ENCODE measurements at regions not wholly inside any gene's neighbourhood (a gene's known extent, or its start where the extent isn't known, plus 50 kb on each side); places are given as distances from the start of the nearest gene placed in this dataset.

DNA sequence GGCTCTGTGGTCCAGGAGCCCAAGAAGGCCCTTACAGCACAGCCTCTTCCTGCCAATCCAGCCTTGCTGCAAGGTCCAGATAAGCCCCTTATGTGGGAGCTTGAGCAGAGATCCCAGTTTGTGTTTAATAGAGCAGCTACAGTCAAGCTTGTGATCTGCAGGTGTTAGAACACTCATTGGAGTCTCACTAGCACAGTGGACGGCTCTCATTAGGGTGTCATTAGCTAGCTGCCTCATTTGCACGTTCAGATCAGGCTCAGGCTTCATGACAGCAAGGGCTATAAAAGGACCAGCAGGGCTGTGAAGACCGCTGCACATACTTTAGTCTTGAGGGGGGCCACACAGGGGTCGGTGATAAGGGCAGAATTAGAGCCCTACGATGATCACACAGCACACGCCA is 443.2 kb downstream of the RPS24 start:
- WGBS, 4 donors: 73 to 79% (median 75%) methylated on average over 6 of the region's 6 CpGs
- no peak for DNase-seq
- Histone ChIP-seq H3K9me3 (replicated peaks in 1 of 3) (no peaks in the 10 kb centered on the region), H3K27ac (no peak overlapping the region), H3K4me3 (no peak overlapping the region), H3K4me1 (replicated peaks in 1 of 2) (no peaks in the 10 kb centered on the region), H3K27me3 (no peaks in the 10 kb centered on the region), H3K36me3 (replicated peaks in 1 of 2) (no peaks in the 10 kb centered on the region)
- intact Hi-C loops (cut with DNase I): no loop called here
- TF ChIP-seq, protein P1, sequence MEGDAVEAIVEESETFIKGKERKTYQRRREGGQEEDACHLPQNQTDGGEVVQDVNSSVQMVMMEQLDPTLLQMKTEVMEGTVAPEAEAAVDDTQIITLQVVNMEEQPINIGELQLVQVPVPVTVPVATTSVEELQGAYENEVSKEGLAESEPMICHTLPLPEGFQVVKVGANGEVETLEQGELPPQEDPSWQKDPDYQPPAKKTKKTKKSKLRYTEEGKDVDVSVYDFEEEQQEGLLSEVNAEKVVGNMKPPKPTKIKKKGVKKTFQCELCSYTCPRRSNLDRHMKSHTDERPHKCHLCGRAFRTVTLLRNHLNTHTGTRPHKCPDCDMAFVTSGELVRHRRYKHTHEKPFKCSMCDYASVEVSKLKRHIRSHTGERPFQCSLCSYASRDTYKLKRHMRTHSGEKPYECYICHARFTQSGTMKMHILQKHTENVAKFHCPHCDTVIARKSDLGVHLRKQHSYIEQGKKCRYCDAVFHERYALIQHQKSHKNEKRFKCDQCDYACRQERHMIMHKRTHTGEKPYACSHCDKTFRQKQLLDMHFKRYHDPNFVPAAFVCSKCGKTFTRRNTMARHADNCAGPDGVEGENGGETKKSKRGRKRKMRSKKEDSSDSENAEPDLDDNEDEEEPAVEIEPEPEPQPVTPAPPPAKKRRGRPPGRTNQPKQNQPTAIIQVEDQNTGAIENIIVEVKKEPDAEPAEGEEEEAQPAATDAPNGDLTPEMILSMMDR (IDR thresholded peaks at IDR 0.05): no peak
- TF ChIP-seq POLR2A (IDR thresholded peaks at IDR 0.05): no peak

DNA sequence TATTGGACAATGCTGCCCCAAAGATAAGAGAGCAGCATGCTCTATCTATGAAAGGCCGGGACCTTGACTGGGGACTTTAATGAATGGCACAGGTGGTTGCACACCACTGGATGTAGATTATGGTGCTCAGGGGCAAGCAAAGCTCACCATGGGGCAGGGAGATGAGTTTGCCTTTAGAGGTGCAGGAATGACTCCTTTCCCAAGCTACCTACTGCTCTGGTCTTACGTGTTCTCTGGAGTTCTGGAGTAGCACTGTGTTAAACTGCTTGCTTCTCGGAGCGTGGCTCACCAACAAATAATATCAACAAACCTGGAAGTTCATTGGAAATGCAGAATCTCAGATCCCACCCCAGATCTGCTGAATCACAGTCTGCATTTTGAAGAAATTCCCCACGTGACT is 445.3 kb downstream of the RPS24 start:
- TF ChIP-seq, protein P1 (IDR thresholded peaks at IDR 0.05): no peak
- no peak for TF ChIP-seq POLR2A (IDR thresholded peaks at IDR 0.05)
- H3K4me3 ChIP-seq: no peak overlapping the region
- WGBS, 4 donors: 87 to 99% (median 94%) methylated on average over 5 of the region's 5 CpGs
- H3K36me3 ChIP-seq (replicated peaks in 1 of 2): no peaks in the 10 kb centered on the region
- no peak overlapping the region for H3K27ac ChIP-seq
- no peaks in the 10 kb centered on the region for H3K9me3 ChIP-seq (replicated peaks in 1 of 3)
- H3K4me1 ChIP-seq (replicated peaks in 1 of 2): no peaks in the 10 kb centered on the region
- DNase-seq: no peak
- no peaks in the 10 kb centered on the region for H3K27me3 ChIP-seq
- intact Hi-C loops (cut with DNase I): no loop called here

DNA sequence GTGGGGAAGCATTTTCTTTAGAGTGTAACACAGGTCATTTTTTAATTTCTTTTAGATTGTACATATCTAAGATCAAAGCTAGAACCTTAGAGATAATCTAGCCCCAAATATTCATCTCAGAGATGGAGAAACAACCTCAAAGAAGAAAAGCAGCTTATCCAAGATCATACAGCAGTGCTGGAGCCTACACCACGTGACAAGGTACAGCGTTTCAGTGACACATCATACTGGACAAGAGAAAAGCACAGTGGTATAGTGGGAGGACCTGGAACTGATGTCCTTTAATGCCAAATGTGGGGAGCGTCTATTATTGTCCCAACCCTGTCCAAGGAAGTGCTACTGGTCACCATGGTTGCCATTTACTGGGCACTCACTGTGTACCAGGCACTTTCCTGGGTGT is 445.8 kb downstream of the RPS24 start:
- TF ChIP-seq, protein P1 (IDR thresholded peaks at IDR 0.05): no peak
- no peak for TF ChIP-seq POLR2A (IDR thresholded peaks at IDR 0.05)
- Histone ChIP-seq H3K4me1 (replicated peaks in 1 of 2) (no peaks in the 10 kb centered on the region), H3K27me3 (no peaks in the 10 kb centered on the region), H3K36me3 (replicated peaks in 1 of 2) (no peaks in the 10 kb centered on the region), H3K9me3 (replicated peaks in 1 of 3) (no peaks in the 10 kb centered on the region), H3K27ac (no peak overlapping the region), H3K4me3 (no peak overlapping the region)
- 68 to 85% (median 82%) methylated on average over 2 to 3 of the region's 3 CpGs for WGBS, 4 donors
- no peak for DNase-seq
- intact Hi-C loops (cut with DNase I): no loop called here

DNA sequence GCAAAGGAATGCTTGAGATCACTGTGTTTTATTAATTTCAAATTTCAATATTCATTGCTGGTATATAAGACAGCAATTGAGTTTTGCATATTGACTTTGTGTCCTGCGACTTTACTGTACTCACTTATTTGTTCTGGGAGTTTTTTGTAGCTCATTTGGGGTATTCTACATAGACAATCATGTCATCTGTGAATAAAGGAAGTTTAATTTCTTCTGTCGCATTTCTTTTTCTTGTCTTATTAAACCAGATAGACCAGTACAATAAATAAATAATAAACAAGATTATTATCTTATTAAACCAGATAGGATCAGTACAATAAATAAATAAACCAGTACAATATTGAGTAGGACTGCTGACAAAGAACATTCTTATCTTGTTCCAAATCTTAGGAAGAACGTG is 448.2 kb downstream of the RPS24 start:
- 80 to 83% (median 82%) methylated on average over 3 of the region's 3 CpGs for WGBS, 4 donors
- Histone ChIP-seq H3K27me3 (no peaks in the 10 kb centered on the region), H3K36me3 (replicated peaks in 1 of 2) (no peaks in the 10 kb centered on the region), H3K27ac (no peak overlapping the region), H3K4me3 (no peak overlapping the region), H3K9me3 (replicated peaks in 1 of 3) (no peaks in the 10 kb centered on the region), H3K4me1 (replicated peaks in 1 of 2) (no peaks in the 10 kb centered on the region)
- intact Hi-C loops (cut with DNase I): no loop called here
- TF ChIP-seq POLR2A (IDR thresholded peaks at IDR 0.05): no peak
- TF ChIP-seq, protein P1 (IDR thresholded peaks at IDR 0.05): no peak
- no peak for DNase-seq
